Common myeloid progenitor, CD34-positive (primary cell): ENCODE measurements at regions not wholly inside any gene's neighbourhood (a gene's known extent, or its start where the extent isn't known, plus 50 kb on each side); places are given as distances from the start of the nearest gene placed in this dataset.
"Not testable (repeated sequence)": the region's sequence is repeated elsewhere in the genome, so short reads cannot be mapped to it uniquely, and the experiment has no call there.

ENCODE experiments used
- CTCF ChIA-PET: fragments of 350-600 bp; sonication (Branson Sonifier 250); formaldehyde crosslinking; loops from one replicate; lab custom pipeline; 2021; ENCODE audit warnings: antibody characterized with exemption; lab: Charles Lee
- POLR2A ChIA-PET: fragments of 350-600 bp; sonication (Branson Sonifier 250); formaldehyde crosslinking; loops from one replicate; lab custom pipeline; 2021; ENCODE audit warnings: antibody characterized with exemption; lab: Charles Lee
- DNase-seq, 3 donors: peaks; one replicate each; pipeline versions ENCODE4 v3.0.0 to v3.0.0-alpha.2; 2013
- H3K27ac ChIP-seq, 2 experiments: 1 replicate in 1 of 2; 2 replicates in 1 of 2; pipeline ENCODE4 v1.7.0; 2013; ENCODE audit warnings: inconsistent platforms in 2 of 2, low read length in 2 of 2, mild to moderate bottlenecking in 2 of 2, low read depth in 1 of 2, moderate library complexity in 1 of 2; ENCODE audit not compliant: severe bottlenecking in 2 of 2, insufficient read depth in 1 of 2, poor library complexity in 1 of 2
- H3K27me3 ChIP-seq, 5 experiments: replicated peaks in 2 of 5; 1 replicate in 3 of 5; 2 replicates in 2 of 5; pipeline versions ENCODE4 v1.6.1 to v1.7.0; 2013; ENCODE audit warnings: low read length in 4 of 5, mild to moderate bottlenecking in 2 of 5, moderate library complexity in 2 of 5, inconsistent platforms in 1 of 5; ENCODE audit not compliant: insufficient read depth in 5 of 5, control insufficient read depth in 4 of 5
- H3K36me3 ChIP-seq, 4 experiments: 1 replicate in 2 of 4; 2 replicates in 2 of 4; pipeline versions ENCODE4 v1.6.1 to v1.7.0; 2013; ENCODE audit warnings: low read length in 3 of 4, control low read depth in 1 of 4, mild to moderate bottlenecking in 1 of 4; ENCODE audit not compliant: control insufficient read depth in 4 of 4, insufficient read depth in 4 of 4
- H3K4me1 ChIP-seq, 4 experiments: 1 replicate in 3 of 4; 2 replicates in 1 of 4; pipeline versions ENCODE4 v1.6.1 to v1.7.1; 2013; ENCODE audit warnings: low read length in 3 of 4, mild to moderate bottlenecking in 3 of 4, control low read depth in 1 of 4, inconsistent platforms in 1 of 4, moderate library complexity in 1 of 4; ENCODE audit not compliant: control insufficient read depth in 4 of 4, insufficient read depth in 4 of 4; ENCODE audit errors: control extremely low read depth in 1 of 4
- H3K4me3 ChIP-seq, 7 experiments: 1 replicate in 4 of 7; 2 replicates in 3 of 7; pipeline versions ENCODE4 v1.5.1 to v1.7.0; 2013; ENCODE audit warnings: mild to moderate bottlenecking in 7 of 7, low read length in 6 of 7, moderate library complexity in 6 of 7, inconsistent platforms in 2 of 7, low read depth in 2 of 7, control low read depth in 1 of 7; ENCODE audit not compliant: insufficient read depth in 4 of 7, control insufficient read depth in 1 of 7; ENCODE audit errors: extremely low read depth in 1 of 7
- H3K9me3 ChIP-seq, 5 experiments: 1 replicate in 4 of 5; 2 replicates in 1 of 5; pipeline versions ENCODE4 v1.6.1 to v1.7.1; 2013; ENCODE audit warnings: low read length in 4 of 5, mild to moderate bottlenecking in 2 of 5, inconsistent platforms in 1 of 5, low read depth in 1 of 5, moderate library complexity in 1 of 5; ENCODE audit not compliant: control insufficient read depth in 4 of 5, insufficient read depth in 2 of 5; ENCODE audit errors: control extremely low read depth in 1 of 5
- WGBS: methylation state at CpG from one replicate; pipeline ENCODE4 v1.1.5; 2013; ENCODE audit not compliant: insufficient coverage; 5-methylcytosine and 5-hydroxymethylcytosine counted together

GRCh38 chr11:109965926-109966325 is 127.3 kb upstream of the ZC3H12C start:
- H3K36me3 ChIP-seq, H3K27me3 ChIP-seq, H3K27ac ChIP-seq, H3K4me1 ChIP-seq, POLR2A ChIA-PET, H3K4me3 ChIP-seq, H3K9me3 ChIP-seq, CTCF ChIA-PET, DNase-seq: not testable (repeated sequence)
- WGBS = 94% methylated on average over 2 of the region's 2 CpGs

GRCh38 chr11:109967136-109967535 is 126.1 kb upstream of the ZC3H12C start:
- CTCF ChIA-PET, H3K4me3 ChIP-seq, POLR2A ChIA-PET, DNase-seq, H3K9me3 ChIP-seq, H3K27me3 ChIP-seq, H3K36me3 ChIP-seq, H3K27ac ChIP-seq: not testable (repeated sequence)
- peaks cover 13 to 21% (median 16%) of the 10 kb centered on the region in 4 experiments for H3K4me1 ChIP-seq
- WGBS = no CpG with 5 or more reads among the region's 1 CpG

- H3K4me3 ChIP-seq = no peak overlapping the region
- no peak overlapping the region for H3K27ac ChIP-seq
- no peak for DNase-seq
- no peaks in the 10 kb centered on the region for H3K27me3 ChIP-seq
- H3K9me3 ChIP-seq = peaks cover 0 to 3% (median 0%) of the 10 kb centered on the region in 5 experiments
- peaks cover 16 to 32% (median 24%) of the 10 kb centered on the region in 4 experiments for H3K4me1 ChIP-seq
- POLR2A ChIA-PET = no interaction called here
- CTCF ChIA-PET = interaction anchor here (0.9 kb wide), 1 partner anchor 14 kb away, joined by 3 read pairs; no protein-coding TSS in a partner anchor
- 100% methylated on average over 1 of the region's 3 CpGs for WGBS
- no peaks in the 10 kb centered on the region for H3K36me3 ChIP-seq
Measured at GRCh38 chr11:109968299-109968698, 124.9 kb upstream of the ZC3H12C start.

GRCh38 chr11:109968781-109969180 is 124.4 kb upstream of the ZC3H12C start:
- H3K27me3 ChIP-seq = no peaks in the 10 kb centered on the region
- no peaks in the 10 kb centered on the region for H3K36me3 ChIP-seq
- WGBS = 100% methylated on average over 2 of the region's 3 CpGs
- ChIA-PET POLR2A (no interaction called here), CTCF (no interaction called here)
- DNase-seq = no peak
- peaks cover 16 to 36% (median 25%) of the 10 kb centered on the region in 4 experiments for H3K4me1 ChIP-seq
- H3K9me3 ChIP-seq = peaks cover 0 to 3% (median 0%) of the 10 kb centered on the region in 5 experiments
- H3K27ac ChIP-seq = no peak overlapping the region
- no peak overlapping the region for H3K4me3 ChIP-seq

GRCh38 chr11:109970516-109971183 is 122.5 kb upstream of the ZC3H12C start:
- ChIA-PET POLR2A (interaction anchor here (1.5 kb wide), 1 partner anchor 122 kb away, joined by 7 read pairs; no protein-coding TSS in a partner anchor), CTCF (interaction anchor here (0.7 to 1.3 kb wide), 4 partner anchors 9 to 58 kb away, joined by 3 to 4 read pairs (median 4); no protein-coding TSS in a partner anchor)
- Histone ChIP-seq H3K4me3 (peak overlapping the region in 1 of 7 experiments; percentile 52), H3K4me1 (peaks cover 16 to 39% (median 25%) of the 10 kb centered on the region in 4 experiments), H3K27me3 (no peaks in the 10 kb centered on the region), H3K9me3 (peaks cover 0 to 3% (median 0%) of the 10 kb centered on the region in 5 experiments), H3K36me3 (no peaks in the 10 kb centered on the region), H3K27ac (no peak overlapping the region)
- DNase-seq = no peak
- WGBS = 70% methylated on average over 7 of the region's 9 CpGs

GRCh38 chr11:109971184-109971523 is 122.0 kb upstream of the ZC3H12C start:
- POLR2A ChIA-PET = interaction anchor here (1.5 kb wide), 1 partner anchor 121 kb away, joined by 7 read pairs; no protein-coding TSS in a partner anchor
- WGBS = 0% methylated on average over 1 of the region's 2 CpGs
- no peaks in the 10 kb centered on the region for H3K27me3 ChIP-seq
- peaks cover 16 to 39% (median 25%) of the 10 kb centered on the region in 4 experiments for H3K4me1 ChIP-seq
- DNase-seq = peak in 2 of 3 donors; percentile 17 to 38
- no peaks in the 10 kb centered on the region for H3K36me3 ChIP-seq
- peaks cover 0 to 3% (median 0%) of the 10 kb centered on the region in 5 experiments for H3K9me3 ChIP-seq
- no peak overlapping the region for H3K27ac ChIP-seq
- CTCF ChIA-PET = interaction anchor here (0.7 to 1.1 kb wide), 3 partner anchors 10 to 58 kb away, joined by 3 to 4 read pairs (median 4); no protein-coding TSS in a partner anchor
- H3K4me3 ChIP-seq = peak overlapping the region in 2 of 7 experiments; percentile 17 to 52

- WGBS = 36% methylated on average over 4 of the region's 7 CpGs
Measured at GRCh38 chr11:109972181-109972715, 120.9 kb upstream of the ZC3H12C start.

More at GRCh38 chr11:109972181-109972715, 120.9 kb upstream of the ZC3H12C start:
- Histone ChIP-seq H3K27me3 (no peaks in the 10 kb centered on the region), H3K4me1 (peaks cover 16 to 39% (median 25%) of the 10 kb centered on the region in 4 experiments), H3K27ac (no peak overlapping the region), H3K36me3 (no peaks in the 10 kb centered on the region), H3K4me3 (no peak overlapping the region), H3K9me3 (peaks cover 0 to 3% (median 0%) of the 10 kb centered on the region in 5 experiments)
- ChIA-PET CTCF (no interaction called here), POLR2A (no interaction called here)
- DNase-seq = no peak
